SK-N-MC (cell line): ENCODE measurements at regions not wholly inside any gene's neighbourhood (a gene's known extent, or its start where the extent isn't known, plus 50 kb on each side); places are given as distances from the start of the nearest gene placed in this dataset.

Experiments
- EZH2 ChIP-seq: fragments of 200-600 bp; sonication (generic); IDR thresholded peaks from one replicate; pipeline ENCODE4 v1.6.1; 2017; ENCODE audit warnings: antibody characterized with exemption
- FOXP2 ChIP-seq: optimal IDR thresholded peaks from 2 replicates; pipeline ENCODE3; 2011; ENCODE audit warnings: mild to moderate bottlenecking, moderate library complexity; ENCODE audit not compliant: insufficient read depth; ENCODE audit errors: extremely low read length, control extremely low read depth
- POLR2AphosphoS5 ChIP-seq: IDR thresholded peaks from 2 replicates; pipeline ENCODE4 v1.6.1; 2012; ENCODE audit warnings: mild to moderate bottlenecking, low read depth, low read length, borderline replicate concordance

DNA sequence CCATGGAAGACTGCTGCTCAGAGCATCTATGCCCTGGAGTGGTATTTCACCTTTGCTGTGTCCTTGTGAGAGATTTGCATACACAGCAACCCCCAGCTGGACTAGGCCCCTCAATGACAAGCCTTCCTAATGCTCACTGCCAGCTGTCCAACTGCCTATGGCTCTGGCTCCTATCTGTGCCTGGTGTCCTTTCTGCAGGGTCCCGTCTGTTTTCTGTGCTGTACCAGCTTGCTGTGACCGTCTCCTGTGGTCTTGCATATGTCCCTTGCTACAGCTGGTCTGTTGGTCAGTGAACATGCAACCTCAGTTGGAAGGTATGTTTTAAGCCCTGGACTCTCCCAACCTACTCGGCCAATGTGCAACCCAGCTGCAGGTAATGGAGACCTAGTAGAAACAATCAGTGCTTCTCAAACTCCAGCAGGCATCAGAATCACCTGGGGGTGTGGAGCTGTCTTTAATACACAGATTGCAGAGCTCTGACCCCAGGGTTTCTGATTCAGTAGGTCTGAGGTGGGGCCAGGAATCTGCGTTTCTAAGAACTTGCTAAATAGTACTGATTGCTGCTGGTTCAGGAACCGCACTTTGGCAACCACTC is 306.4 kb upstream of the ZNF32 start:
- TF ChIP-seq EZH2: no peak
- TF ChIP-seq POLR2AphosphoS5: no peak
- TF ChIP-seq FOXP2: no peak
